ENCODE measurements at regions not wholly inside any gene's neighbourhood (a gene's known extent, or its start where the extent isn't known, plus 50 kb on each side); places are given as distances from the start of the nearest gene placed in this dataset.
"Not testable (repeated sequence)": the region's sequence is repeated elsewhere in the genome, so short reads cannot be mapped to it uniquely, and the experiment has no call there.

- DNase-seq (ENCODE audit: low read depth): no peak
Observed at GRCh38 chr1:163472651-163473248, 151.0 kb downstream of the NUF2 start.

GRCh38 chr1:163477276-163477830 is 155.6 kb downstream of the NUF2 start:
- no peak for DNase-seq (ENCODE audit: low read depth)

- not testable (repeated sequence) for DNase-seq (ENCODE audit: low read depth)
Observed at GRCh38 chr1:163498391-163499330, 176.9 kb downstream of the NUF2 start.

- DNase-seq (ENCODE audit: low read depth): no peak
Observed at GRCh38 chr1:163504331-163504978, 182.7 kb downstream of the NUF2 start.

GRCh38 chr1:163509114-163509513 is 187.4 kb downstream of the NUF2 start:
- DNase-seq (ENCODE audit: low read depth): no peak

GRCh38 chr1:163512349-163512989 is 190.7 kb downstream of the NUF2 start:
- DNase-seq (ENCODE audit: low read depth): no peak

- no peak for DNase-seq (ENCODE audit: low read depth)
Observed at GRCh38 chr1:163523375-163524029, 201.7 kb downstream of the NUF2 start.

GRCh38 chr1:163528710-163529348 is 207.1 kb downstream of the NUF2 start:
- no peak for DNase-seq (ENCODE audit: low read depth)

- no peak for DNase-seq (ENCODE audit: low read depth)
Observed at GRCh38 chr1:163531345-163531744, 209.6 kb downstream of the NUF2 start.

- no peak for DNase-seq (ENCODE audit: low read depth)
Observed at GRCh38 chr1:163535401-163535800, 213.6 kb downstream of the NUF2 start.

GRCh38 chr1:163535807-163536206 is 214.1 kb downstream of the NUF2 start:
- no peak for DNase-seq (ENCODE audit: low read depth)

GRCh38 chr1:163537809-163538208 is 216.1 kb downstream of the NUF2 start:
- DNase-seq (ENCODE audit: low read depth): no peak

GRCh38 chr1:163538667-163539066 is 216.9 kb downstream of the NUF2 start:
- no peak for DNase-seq (ENCODE audit: low read depth)

GRCh38 chr1:163540727-163541126 is 219.0 kb downstream of the NUF2 start:
- DNase-seq (ENCODE audit: low read depth): no peak

- DNase-seq (ENCODE audit: low read depth): no peak
Observed at GRCh38 chr1:163544441-163544840, 222.7 kb downstream of the NUF2 start.

GRCh38 chr1:163558162-163558561 is 236.4 kb downstream of the NUF2 start:
- no peak for DNase-seq (ENCODE audit: low read depth)

GRCh38 chr1:163561580-163562295 is 240.0 kb downstream of the NUF2 start:
- no peak for DNase-seq (ENCODE audit: low read depth)

- DNase-seq (ENCODE audit: low read depth): no peak
Observed at GRCh38 chr1:163562355-163562754, 240.6 kb downstream of the NUF2 start.

GRCh38 chr1:163565166-163565565 is 243.4 kb downstream of the NUF2 start:
- no peak for DNase-seq (ENCODE audit: low read depth)

- DNase-seq (ENCODE audit: low read depth): no peak
Observed at GRCh38 chr1:163570071-163570470, 248.3 kb downstream of the NUF2 start.

Measured in activated T-cell treated with anti-CD3 and anti-CD28 coated beads for 24 hours (primary cell).